H9 (cell line): ENCODE measurements at regions not wholly inside any gene's neighbourhood (a gene's known extent, or its start where the extent isn't known, plus 50 kb on each side); places are given as distances from the start of the nearest gene placed in this dataset.

Experiments
- DNase-seq: peaks from one replicate; pipeline ENCODE4 v3.0.0-alpha.2; 2017
- H2AFZ ChIP-seq: one replicate; pipeline ENCODE4 v1.6.1; 2013; ENCODE audit warnings: mild to moderate bottlenecking, low read length, control low read depth, moderate library complexity
- H2AK5ac ChIP-seq: 2 replicates; pipeline ENCODE4 v1.6.1; 2013; ENCODE audit warnings: low read length, control low read depth, mixed read lengths; ENCODE audit not compliant: insufficient read length
- H2BK120ac ChIP-seq: one replicate; pipeline ENCODE4 v1.6.1; 2013; ENCODE audit warnings: low read depth, mild to moderate bottlenecking, low read length, control low read depth, inconsistent platforms; ENCODE audit not compliant: poor library complexity, severe bottlenecking
- H2BK12ac ChIP-seq: 2 replicates; pipeline ENCODE4 v1.6.1; 2013; ENCODE audit warnings: low read length, control low read depth, mixed read lengths, low read depth; ENCODE audit not compliant: insufficient read length
- H2BK15ac ChIP-seq: 2 replicates; pipeline ENCODE4 v1.6.1; 2013; ENCODE audit warnings: low read depth, low read length, control low read depth
- H2BK20ac ChIP-seq: one replicate; pipeline ENCODE4 v1.6.1; 2013; ENCODE audit warnings: low read depth, mild to moderate bottlenecking, low read length, control low read depth, inconsistent platforms; ENCODE audit not compliant: poor library complexity, severe bottlenecking
- H2BK5ac ChIP-seq: 2 replicates; pipeline ENCODE4 v1.6.1; 2013; ENCODE audit warnings: low read length, control low read depth, mixed read lengths; ENCODE audit not compliant: insufficient read length
- H3K14ac ChIP-seq: 2 replicates; pipeline ENCODE4 v1.6.1; 2013; ENCODE audit warnings: low read length, control low read depth; ENCODE audit not compliant: insufficient read depth
- H3K18ac ChIP-seq: 2 replicates; pipeline ENCODE4 v1.6.1; 2013; ENCODE audit warnings: low read depth, mild to moderate bottlenecking, mixed read lengths, low read length, control low read depth; ENCODE audit not compliant: insufficient read length
- H3K23ac ChIP-seq: 2 replicates; pipeline ENCODE4 v1.6.1; 2013; ENCODE audit warnings: low read length, control low read depth, mixed read lengths, low read depth; ENCODE audit not compliant: insufficient read length
- H3K23me2 ChIP-seq: 2 replicates; pipeline ENCODE4 v1.6.1; 2013; ENCODE audit warnings: low read depth, mild to moderate bottlenecking, mixed read lengths, low read length, control low read depth; ENCODE audit not compliant: insufficient read length, poor library complexity, severe bottlenecking
- H3K27ac ChIP-seq: 2 replicates; pipeline ENCODE4 v1.5.1; 2013; ENCODE audit warnings: low read length, control low read depth, mixed read lengths, low read depth; ENCODE audit not compliant: insufficient read length
- H3K27me3 ChIP-seq: 2 replicates; pipeline ENCODE4 v1.6.1; 2013; ENCODE audit warnings: low read length, control low read depth, inconsistent platforms; ENCODE audit not compliant: insufficient read depth
- H3K4ac ChIP-seq: 2 replicates; pipeline ENCODE4 v1.6.1; 2013; ENCODE audit warnings: low read depth, mild to moderate bottlenecking, control low read depth, inconsistent platforms, low read length, moderate library complexity
- H3K4me1 ChIP-seq: 2 replicates; pipeline ENCODE4 v1.6.1; 2013; ENCODE audit warnings: low read length, control low read depth, inconsistent platforms; ENCODE audit not compliant: insufficient read depth
- H3K4me2 ChIP-seq: 2 replicates; pipeline ENCODE4 v1.6.1; 2013; ENCODE audit warnings: low read length, control low read depth, mixed read lengths; ENCODE audit not compliant: insufficient read length, insufficient read depth
- H3K56ac ChIP-seq: 2 replicates; pipeline ENCODE4 v1.6.1; 2013; ENCODE audit warnings: low read depth, mild to moderate bottlenecking, mixed read lengths, low read length, control low read depth; ENCODE audit not compliant: insufficient read length
- H3K79me1 ChIP-seq: 2 replicates; pipeline ENCODE4 v1.6.1; 2013; ENCODE audit warnings: low read depth, mild to moderate bottlenecking, moderate library complexity, low read length, control low read depth, inconsistent platforms; ENCODE audit not compliant: insufficient read depth, poor library complexity, severe bottlenecking
- H3K79me2 ChIP-seq: 2 replicates; pipeline ENCODE4 v1.6.1; 2013; ENCODE audit warnings: low read length, control low read depth, inconsistent platforms; ENCODE audit not compliant: insufficient read depth
- H3K9ac ChIP-seq: 2 replicates; pipeline ENCODE4 v1.6.1; 2013; ENCODE audit warnings: low read length, control low read depth, mixed read lengths; ENCODE audit not compliant: insufficient read length; ENCODE audit errors: extremely low read depth
- H3K9me3 ChIP-seq: one replicate; pipeline ENCODE4 v1.6.1; 2013; ENCODE audit warnings: low read depth, low read length, inconsistent platforms; ENCODE audit not compliant: control insufficient read depth
- H3T11ph ChIP-seq: one replicate; pipeline ENCODE4 v1.6.1; 2013; ENCODE audit warnings: mild to moderate bottlenecking, low read length, control low read depth, inconsistent platforms
- H4K20me1 ChIP-seq: one replicate; pipeline ENCODE4 v1.6.1; 2013; ENCODE audit not compliant: control insufficient read depth, insufficient read length, insufficient read depth
- H4K5ac ChIP-seq: 2 replicates; pipeline ENCODE4 v1.6.1; 2013; ENCODE audit warnings: low read depth, mild to moderate bottlenecking, mixed read lengths, low read length, control low read depth; ENCODE audit not compliant: insufficient read length
- H4K8ac ChIP-seq: replicated peaks from 2 replicates; pipeline ENCODE4 v1.6.1; 2013; ENCODE audit warnings: low read length, control low read depth, mixed read lengths, low read depth; ENCODE audit not compliant: insufficient read length
- H4K91ac ChIP-seq: 2 replicates; pipeline ENCODE4 v1.6.1; 2013; ENCODE audit warnings: low read depth, mild to moderate bottlenecking, moderate library complexity, mixed read lengths, low read length, control low read depth; ENCODE audit not compliant: insufficient read length
- H3K27ac Mint-ChIP-seq, 3 experiments: 2 replicates in 2 of 3; 3 replicates in 1 of 3; pipeline ENCODE4 v1.8.0; 2020 to 2021; ENCODE audit warnings: mixed read lengths in 3 of 3, mild to moderate bottlenecking in 1 of 3, moderate library complexity in 1 of 3
- H3K27me3 Mint-ChIP-seq: 2 replicates; pipeline ENCODE4 v1.8.0; 2021; ENCODE audit warnings: low read depth, mild to moderate bottlenecking, moderate library complexity, mixed read lengths
- H3K36me3 Mint-ChIP-seq, 3 experiments: 2 replicates in 2 of 3; 3 replicates in 1 of 3; pipeline ENCODE4 v1.8.0; 2020 to 2021; ENCODE audit warnings: low read depth in 3 of 3, mixed read lengths in 3 of 3; ENCODE audit not compliant: insufficient read depth in 1 of 3
- H3K4me1 Mint-ChIP-seq, 2 experiments: 2 replicates each; pipeline ENCODE4 v1.8.0; 2020; ENCODE audit warnings: mixed read lengths in 2 of 2
- H3K4me3 Mint-ChIP-seq, 2 experiments: 2 replicates in 1 of 2; 3 replicates in 1 of 2; pipeline ENCODE4 v1.8.0; 2020 to 2021; ENCODE audit warnings: mild to moderate bottlenecking in 2 of 2, mixed read lengths in 2 of 2, moderate library complexity in 1 of 2
- H3K9me3 Mint-ChIP-seq, 2 experiments: 2 replicates in 1 of 2; 3 replicates in 1 of 2; pipeline ENCODE4 v1.8.0; 2020; ENCODE audit warnings: mild to moderate bottlenecking in 2 of 2, mixed read lengths in 2 of 2, moderate library complexity in 1 of 2
- WGBS: extraction: QIAGEN DNeasy Blood & Tissue Kit; methylation state at CpG from one replicate; pipeline ENCODE4 v1.1.7; 2013; ENCODE audit warnings: missing lambda C conversion rate, low lambda C conversion rate, mixed read lengths; ENCODE audit not compliant: insufficient read length; ENCODE audit errors: extremely low coverage; 5-methylcytosine and 5-hydroxymethylcytosine counted together
- TF ChIP-seq, protein P1 (sequence below): fragments of 200-600 bp; sonication (generic); conservative IDR thresholded peaks from 3 replicates; pipeline ENCODE4 v1.8.0; 2021; ENCODE audit warnings: antibody characterized with exemption, mild to moderate bottlenecking

DNA sequence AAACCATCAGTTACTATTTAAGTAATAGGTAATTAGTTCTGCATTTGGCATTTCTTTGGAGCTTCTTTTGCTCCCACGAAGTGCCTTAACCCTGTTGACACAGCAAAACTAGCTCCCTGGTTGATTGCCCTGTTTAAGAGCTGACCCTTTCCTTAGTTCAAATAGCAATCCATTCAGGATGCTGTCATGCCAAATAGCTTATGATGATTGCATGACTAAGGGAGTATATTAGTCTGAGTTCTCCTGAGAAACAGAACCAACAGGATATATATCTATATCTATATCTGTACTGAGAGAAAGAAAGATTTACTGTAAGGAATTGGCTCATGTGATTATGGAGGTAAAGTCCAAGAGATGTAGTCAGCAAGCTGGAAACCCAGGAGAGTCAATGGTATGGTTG is 50.3 kb upstream of the SPRED1 start:
- Histone ChIP-seq H4K8ac (no peak overlapping the region), H3K23ac (no peak overlapping the region), H3K79me1 (no peaks in the 10 kb centered on the region), H2BK5ac (no peak overlapping the region), H3T11ph (no peak overlapping the region), H3K4me2 (no peak overlapping the region), H4K20me1 (no peaks in the 10 kb centered on the region), H3K4ac (no peak overlapping the region), H4K5ac (no peak overlapping the region), H2BK120ac (no peak overlapping the region), H3K27ac (no peak overlapping the region), H3K14ac (no peak overlapping the region), H3K4me1 (no peaks in the 10 kb centered on the region), H3K23me2 (no peaks in the 10 kb centered on the region), H3K79me2 (no peaks in the 10 kb centered on the region), H3K18ac (no peak overlapping the region), H2BK15ac (no peak overlapping the region), H3K9ac (no peak overlapping the region), H3K27me3 (no peaks in the 10 kb centered on the region), H2BK20ac (no peak overlapping the region), H3K56ac (no peak overlapping the region), H2AFZ (no peak overlapping the region), H2AK5ac (no peak overlapping the region), H3K9me3 (no peaks in the 10 kb centered on the region), H4K91ac (no peak overlapping the region), H2BK12ac (no peak overlapping the region)
- Mint-ChIP-seq H3K4me3 (no peak overlapping the region), H3K4me1 (peaks cover 3 to 7% of the 10 kb centered on the region in 2 experiments; a peak in 3 of 4 replicates), H3K27me3 (peaks cover 3% of the 10 kb centered on the region; the same call in 1 of the 2 replicates), H3K9me3 (no peaks in the 10 kb centered on the region; a peak in 1 of 5 replicates), H3K36me3 (no peaks in the 10 kb centered on the region), H3K27ac (no peak overlapping the region)
- TF ChIP-seq, protein P1, sequence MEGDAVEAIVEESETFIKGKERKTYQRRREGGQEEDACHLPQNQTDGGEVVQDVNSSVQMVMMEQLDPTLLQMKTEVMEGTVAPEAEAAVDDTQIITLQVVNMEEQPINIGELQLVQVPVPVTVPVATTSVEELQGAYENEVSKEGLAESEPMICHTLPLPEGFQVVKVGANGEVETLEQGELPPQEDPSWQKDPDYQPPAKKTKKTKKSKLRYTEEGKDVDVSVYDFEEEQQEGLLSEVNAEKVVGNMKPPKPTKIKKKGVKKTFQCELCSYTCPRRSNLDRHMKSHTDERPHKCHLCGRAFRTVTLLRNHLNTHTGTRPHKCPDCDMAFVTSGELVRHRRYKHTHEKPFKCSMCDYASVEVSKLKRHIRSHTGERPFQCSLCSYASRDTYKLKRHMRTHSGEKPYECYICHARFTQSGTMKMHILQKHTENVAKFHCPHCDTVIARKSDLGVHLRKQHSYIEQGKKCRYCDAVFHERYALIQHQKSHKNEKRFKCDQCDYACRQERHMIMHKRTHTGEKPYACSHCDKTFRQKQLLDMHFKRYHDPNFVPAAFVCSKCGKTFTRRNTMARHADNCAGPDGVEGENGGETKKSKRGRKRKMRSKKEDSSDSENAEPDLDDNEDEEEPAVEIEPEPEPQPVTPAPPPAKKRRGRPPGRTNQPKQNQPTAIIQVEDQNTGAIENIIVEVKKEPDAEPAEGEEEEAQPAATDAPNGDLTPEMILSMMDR, result no peak
- no CpG with 5 or more reads among the region's 1 CpG for WGBS
- DNase-seq, result no peak
